GM12874 (cell line): ENCODE measurements at regions not wholly inside any gene's neighbourhood (a gene's known extent, or its start where the extent isn't known, plus 50 kb on each side); places are given as distances from the start of the nearest gene placed in this dataset.

Source experiments
- CTCF ChIP-seq: IDR thresholded peaks from 2 replicates; pipeline ENCODE4 v1.5.1; 2011; ENCODE audit warnings: low read depth, mild to moderate bottlenecking, control low read depth, low read length, moderate library complexity; ENCODE audit not compliant: insufficient read depth

GRCh38 chr4:32697281-32697814, 1977.2 kb downstream of the PCDH7 start:
- no peak for TF ChIP-seq CTCF

GRCh38 chr4:32700838-32701237, 1980.7 kb downstream of the PCDH7 start:
- no peak for TF ChIP-seq CTCF

GRCh38 chr4:32706893-32707292, 1986.7 kb downstream of the PCDH7 start:
- TF ChIP-seq CTCF, result no peak

GRCh38 chr4:32735856-32736590, 2015.9 kb downstream of the PCDH7 start:
- TF ChIP-seq CTCF, result no peak

GRCh38 chr4:32744211-32744610, 2024.0 kb downstream of the PCDH7 start:
- no peak for TF ChIP-seq CTCF

- no peak for TF ChIP-seq CTCF
Measured at GRCh38 chr4:32745351-32745750, 2025.2 kb downstream of the PCDH7 start.

GRCh38 chr4:32748061-32748460, 2027.9 kb downstream of the PCDH7 start:
- TF ChIP-seq CTCF, result no peak
